GM13976 (cell line): ENCODE measurements at regions not wholly inside any gene's neighbourhood (a gene's known extent, or its start where the extent isn't known, plus 50 kb on each side); places are given as distances from the start of the nearest gene placed in this dataset.

Source experiments
- DNase-seq: peaks from one replicate; pipeline ENCODE4 v3.0.0; 2012; ENCODE audit warnings: low spot score
- CTCF ChIP-seq: IDR thresholded peaks from 2 replicates; pipeline ENCODE4 v1.5.1; 2012; ENCODE audit warnings: borderline replicate concordance, mild to moderate bottlenecking; ENCODE audit not compliant: insufficient read depth; ENCODE audit errors: extremely low read depth, missing control alignments, control extremely low read depth
- in situ Hi-C: fragments of 300-500 bp; cut with MboI; formaldehyde crosslinking; loops from one replicate; pipeline ENCODE4 v1.12.0; 2022; ENCODE audit warnings: low sequenced_read_pairs, mixed read lengths, inconsistent platforms; ENCODE audit not compliant: unreplicated experiment

GRCh38 chr15:87619161-87619960 is 637.2 kb downstream of the NTRK3 start:
- no peak for TF ChIP-seq CTCF
- DNase-seq, result no peak
- in situ Hi-C loops, result no loop called here

- in situ Hi-C loops, result no loop called here
- TF ChIP-seq CTCF, result no peak
- DNase-seq, result no peak
Observed at GRCh38 chr15:87618203-87618725, 638.3 kb downstream of the NTRK3 start.

GRCh38 chr15:87614704-87615103 is 641.8 kb downstream of the NTRK3 start:
- no peak for DNase-seq
- in situ Hi-C loops, result no loop called here

GRCh38 chr15:87610366-87610765 is 646.2 kb downstream of the NTRK3 start:
- TF ChIP-seq CTCF, result no peak
- in situ Hi-C loops, result no loop called here
- no peak for DNase-seq

More at GRCh38 chr15:87614704-87615103, 641.8 kb downstream of the NTRK3 start:
- no peak for TF ChIP-seq CTCF

- no peak for DNase-seq
- TF ChIP-seq CTCF, result no peak
- in situ Hi-C loops, result no loop called here
Observed at GRCh38 chr15:87609894-87610293, 646.6 kb downstream of the NTRK3 start.

- in situ Hi-C loops, result no loop called here
Observed at GRCh38 chr15:87609474-87609873, 647.1 kb downstream of the NTRK3 start.

More at GRCh38 chr15:87609474-87609873, 647.1 kb downstream of the NTRK3 start:
- TF ChIP-seq CTCF, result no peak
- no peak for DNase-seq
